Large intestine (tissue), 3 donors: ENCODE measurements at regions not wholly inside any gene's neighbourhood (a gene's known extent, or its start where the extent isn't known, plus 50 kb on each side); places are given as distances from the start of the nearest gene placed in this dataset.

Source experiments
- DNase-seq, 2 donors: peaks; one replicate each; pipeline versions ENCODE4 v3.0.0 to v3.0.0-alpha.2; 2013
- H3K27ac ChIP-seq: one replicate; pipeline ENCODE4 v1.5.1; 2013; ENCODE audit warnings: low read length
- H3K27me3 ChIP-seq: 2 replicates; pipeline ENCODE4 v1.6.1; 2013; ENCODE audit warnings: low read length; ENCODE audit not compliant: control insufficient read depth, insufficient read depth
- H3K36me3 ChIP-seq: 2 replicates; pipeline ENCODE4 v1.6.1; 2013; ENCODE audit warnings: low read length; ENCODE audit not compliant: control insufficient read depth, insufficient read depth
- H3K4me1 ChIP-seq: one replicate; pipeline ENCODE4 v1.6.1; 2013; ENCODE audit warnings: low read length; ENCODE audit not compliant: control insufficient read depth, insufficient read depth
- H3K4me3 ChIP-seq: one replicate; pipeline ENCODE4 v1.5.1; 2013; ENCODE audit warnings: low read length
- H3K9me3 ChIP-seq: one replicate; pipeline ENCODE4 v1.6.1; 2013; ENCODE audit warnings: mild to moderate bottlenecking, low read depth, low read length, moderate library complexity; ENCODE audit not compliant: control insufficient read depth
- WGBS: methylation state at CpG from one replicate; pipeline ENCODE4 v1.1.5; 2013; ENCODE audit warnings: low lambda C conversion rate; ENCODE audit not compliant: insufficient coverage; 5-methylcytosine and 5-hydroxymethylcytosine counted together

- no peaks in the 10 kb centered on the region for H3K27me3 ChIP-seq
- H3K27ac ChIP-seq, result no peak overlapping the region
- DNase-seq, result no peak
- H3K9me3 ChIP-seq, result no peaks in the 10 kb centered on the region
- H3K36me3 ChIP-seq, result no peaks in the 10 kb centered on the region
- no CpG with 5 or more reads among the region's 2 CpGs for WGBS
- H3K4me1 ChIP-seq, result no peaks in the 10 kb centered on the region
- no peak overlapping the region for H3K4me3 ChIP-seq
Measured at GRCh38 chr18:29594493-29594892, 1417.6 kb upstream of the CDH2 start.

GRCh38 chr18:29588446-29589100 is 1411.6 kb upstream of the CDH2 start:
- Histone ChIP-seq H3K27me3 (no peaks in the 10 kb centered on the region), H3K4me1 (no peaks in the 10 kb centered on the region), H3K9me3 (no peaks in the 10 kb centered on the region), H3K4me3 (no peak overlapping the region), H3K36me3 (no peaks in the 10 kb centered on the region), H3K27ac (no peak overlapping the region)
- DNase-seq, result no peak
- no CpG with 5 or more reads among the region's 17 CpGs for WGBS

- H3K36me3 ChIP-seq, result no peaks in the 10 kb centered on the region
Measured at GRCh38 chr18:29586210-29586609, 1409.3 kb upstream of the CDH2 start.

GRCh38 chr18:29560270-29560669 is 1383.3 kb upstream of the CDH2 start:
- Histone ChIP-seq H3K27me3 (no peaks in the 10 kb centered on the region), H3K9me3 (no peaks in the 10 kb centered on the region), H3K27ac (no peak overlapping the region), H3K36me3 (no peaks in the 10 kb centered on the region), H3K4me3 (no peak overlapping the region), H3K4me1 (no peaks in the 10 kb centered on the region)
- 100% methylated on average over 1 of the region's 1 CpG for WGBS
- DNase-seq, result no peak

More at GRCh38 chr18:29586210-29586609, 1409.3 kb upstream of the CDH2 start:
- H3K27me3 ChIP-seq, result no peaks in the 10 kb centered on the region
- DNase-seq, result no peak
- H3K4me3 ChIP-seq, result no peak overlapping the region
- H3K27ac ChIP-seq, result no peak overlapping the region
- no peaks in the 10 kb centered on the region for H3K4me1 ChIP-seq
- no peaks in the 10 kb centered on the region for H3K9me3 ChIP-seq
- WGBS, result no CpG with 5 or more reads among the region's 3 CpGs

- H3K27me3 ChIP-seq, result no peaks in the 10 kb centered on the region
- H3K4me3 ChIP-seq, result no peak overlapping the region
- H3K36me3 ChIP-seq, result no peaks in the 10 kb centered on the region
- WGBS, result no CpG with 5 or more reads among the region's 4 CpGs
- no peak overlapping the region for H3K27ac ChIP-seq
- H3K9me3 ChIP-seq, result no peaks in the 10 kb centered on the region
- no peak for DNase-seq
- no peaks in the 10 kb centered on the region for H3K4me1 ChIP-seq
Measured at GRCh38 chr18:29556070-29556469, 1379.1 kb upstream of the CDH2 start.

GRCh38 chr18:29549759-29550158 is 1372.8 kb upstream of the CDH2 start:
- no peaks in the 10 kb centered on the region for H3K27me3 ChIP-seq
- H3K9me3 ChIP-seq, result no peaks in the 10 kb centered on the region
- H3K4me3 ChIP-seq, result no peak overlapping the region
- no peak overlapping the region for H3K27ac ChIP-seq
- DNase-seq, result no peak
- no peaks in the 10 kb centered on the region for H3K36me3 ChIP-seq
- H3K4me1 ChIP-seq, result no peaks in the 10 kb centered on the region
- 100% methylated on average over 3 of the region's 9 CpGs for WGBS

- Histone ChIP-seq H3K9me3 (no peaks in the 10 kb centered on the region), H3K4me3 (no peak overlapping the region), H3K4me1 (no peaks in the 10 kb centered on the region), H3K27ac (no peak overlapping the region), H3K27me3 (no peaks in the 10 kb centered on the region), H3K36me3 (no peaks in the 10 kb centered on the region)
- DNase-seq, result no peak
Measured at GRCh38 chr18:29547626-29548025, 1370.7 kb upstream of the CDH2 start.

- DNase-seq, result no peak
- no peaks in the 10 kb centered on the region for H3K27me3 ChIP-seq
- H3K36me3 ChIP-seq, result no peaks in the 10 kb centered on the region
- H3K4me1 ChIP-seq, result no peaks in the 10 kb centered on the region
- WGBS, result 100% methylated on average over 1 of the region's 2 CpGs
- H3K4me3 ChIP-seq, result no peak overlapping the region
- H3K27ac ChIP-seq, result no peak overlapping the region
- no peaks in the 10 kb centered on the region for H3K9me3 ChIP-seq
Measured at GRCh38 chr18:29540548-29540947, 1363.6 kb upstream of the CDH2 start.

GRCh38 chr18:29531746-29532145 is 1354.8 kb upstream of the CDH2 start:
- no peak for DNase-seq
- H3K9me3 ChIP-seq, result no peaks in the 10 kb centered on the region
- H3K27me3 ChIP-seq, result no peaks in the 10 kb centered on the region
- no peak overlapping the region for H3K27ac ChIP-seq
- H3K4me1 ChIP-seq, result no peaks in the 10 kb centered on the region
- H3K4me3 ChIP-seq, result no peak overlapping the region
- no peaks in the 10 kb centered on the region for H3K36me3 ChIP-seq

GRCh38 chr18:29523371-29523770 is 1346.4 kb upstream of the CDH2 start:
- H3K9me3 ChIP-seq, result no peaks in the 10 kb centered on the region
- no peak overlapping the region for H3K27ac ChIP-seq
- no peaks in the 10 kb centered on the region for H3K4me1 ChIP-seq
- no peak for DNase-seq
- no peaks in the 10 kb centered on the region for H3K36me3 ChIP-seq
- no peak overlapping the region for H3K4me3 ChIP-seq
- no peaks in the 10 kb centered on the region for H3K27me3 ChIP-seq
- WGBS, result 92% methylated on average over 2 of the region's 3 CpGs

- H3K27ac ChIP-seq, result no peak overlapping the region
- H3K4me1 ChIP-seq, result no peaks in the 10 kb centered on the region
- no CpG with 5 or more reads among the region's 3 CpGs for WGBS
- no peak overlapping the region for H3K4me3 ChIP-seq
- DNase-seq, result no peak
- H3K27me3 ChIP-seq, result no peaks in the 10 kb centered on the region
- no peaks in the 10 kb centered on the region for H3K36me3 ChIP-seq
- H3K9me3 ChIP-seq, result no peaks in the 10 kb centered on the region
Measured at GRCh38 chr18:29512761-29513160, 1335.8 kb upstream of the CDH2 start.
